ENCODE measurements at regions not wholly inside any gene's neighbourhood (a gene's known extent, or its start where the extent isn't known, plus 50 kb on each side); places are given as distances from the start of the nearest gene placed in this dataset.

DNA sequence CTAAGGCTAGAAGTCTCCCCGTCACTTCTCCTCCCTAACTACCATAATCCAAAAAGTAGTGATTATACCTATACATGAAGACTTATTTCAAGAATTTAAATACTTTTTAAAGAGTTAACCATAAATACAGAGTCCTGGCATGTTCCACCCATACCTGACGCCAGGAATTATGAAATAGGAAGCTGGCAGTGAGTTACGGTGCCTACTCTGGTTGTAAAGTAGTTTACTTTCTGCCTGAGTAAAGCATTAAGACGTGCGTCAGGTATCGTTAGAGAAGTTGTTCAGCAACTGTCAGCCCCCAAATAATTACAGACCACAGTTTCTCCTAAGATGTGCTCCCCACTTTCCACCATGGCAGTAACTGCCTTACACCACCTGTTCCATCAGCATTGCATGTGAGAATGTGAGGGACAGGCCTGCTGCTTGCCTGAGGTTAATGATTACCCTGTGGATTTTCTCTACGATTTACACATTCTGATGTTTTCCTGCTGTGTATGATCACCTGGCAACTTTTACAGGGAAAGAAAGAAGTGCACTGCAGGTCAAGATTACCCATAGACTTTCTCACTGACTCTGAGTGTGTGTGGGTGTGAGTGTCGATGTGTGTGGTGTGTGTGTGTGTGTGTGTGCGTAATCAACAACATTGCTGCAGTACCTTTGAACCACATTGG lies 92.3 kb upstream of the SLC7A11 start:
- in situ Hi-C loops (cut with MboI; ENCODE audit: low sequenced_read_pairs) (no loop called here), intact Hi-C loops (cut with micrococcal nuclease) (no loop called here), dilution Hi-C loops (cut with HindIII; ENCODE audit: low sequenced_read_pairs, unreplicated experiment) (no loop called here)
- CTCF ChIA-PET = no interaction called here
- no peak overlapping the region for H3K9ac ChIP-seq (ENCODE audit: low read depth, low read length)
- peaks cover 2% of the 10 kb centered on the region; the same call in 1 of the 2 replicates for H3K9me3 ChIP-seq (ENCODE audit: control insufficient read depth, insufficient read depth, low read length)
- POLR2A ChIA-PET (ENCODE audit: unreplicated experiment) = no interaction called here
- no peaks in the 10 kb centered on the region for H3K36me3 ChIP-seq (ENCODE audit: control insufficient read depth, insufficient read depth, low read length)
- no peak overlapping the region for H4K8ac ChIP-seq (ENCODE audit: low read depth in 2 of 2, low read length in 2 of 2)
- no peaks in the 10 kb centered on the region for H3K4me1 ChIP-seq (ENCODE audit: control insufficient read depth, insufficient read depth, low read length)
- H4K20me1 ChIP-seq (ENCODE audit: insufficient read depth, low read length) = no peaks in the 10 kb centered on the region
- H3K79me1 ChIP-seq (ENCODE audit: low read depth in 1 of 2, low read length in 2 of 2) = no peaks in the 10 kb centered on the region
- no peak overlapping the region for H3K4ac ChIP-seq (ENCODE audit: low read depth, low read length)
- no peak overlapping the region for H3K14ac ChIP-seq (replicated peaks; ENCODE audit: low read depth, low read length)
- no peak overlapping the region for H2AK9ac ChIP-seq (replicated peaks; ENCODE audit: low read depth, low read length, poor library complexity)
- H3K4me3 ChIP-seq (ENCODE audit: insufficient read depth, low read depth, low read length) = no peak overlapping the region
- no peak overlapping the region for H4K91ac ChIP-seq (ENCODE audit: insufficient read depth, low read depth, low read length)
- no peak for ATAC-seq (ENCODE audit: low read depth)
- no peak overlapping the region for H4K5ac ChIP-seq (ENCODE audit: low read depth, low read length)
- H2AFZ ChIP-seq (replicated peaks; ENCODE audit: low read length, poor library complexity) = no peak overlapping the region
- no peak overlapping the region for H3K27ac ChIP-seq (ENCODE audit: insufficient read depth, low read length)
- no peak overlapping the region for H2BK5ac ChIP-seq (ENCODE audit: low read depth, low read length, poor library complexity, severe bottlenecking)
- no TSS peak for BruUV-seq (replicated peaks)
- H2AK5ac ChIP-seq (ENCODE audit: low read depth, low read length) = no peak overlapping the region
- no peak overlapping the region for H3K23ac ChIP-seq (ENCODE audit: low read depth, low read length)
- H3K56ac ChIP-seq (ENCODE audit: extremely low read depth, insufficient read depth, low read length) = no peak overlapping the region
- no peak overlapping the region for H3K4me2 ChIP-seq (ENCODE audit: low read depth, low read length)
- no peaks in the 10 kb centered on the region for H3K9me1 ChIP-seq (ENCODE audit: insufficient read depth, low read length)
- H2BK20ac ChIP-seq (ENCODE audit: low read depth, low read length) = no peak overlapping the region
- H3K18ac ChIP-seq (ENCODE audit: low read depth, low read length) = no peak overlapping the region
- DNase-seq = no peak
- no CpG with 5 or more reads among the region's 9 CpGs for WGBS, 2 experiments (ENCODE audit: extremely low coverage in 2 of 2, insufficient read length in 1 of 2)
- H3K27me3 ChIP-seq (ENCODE audit: control insufficient read depth, insufficient read depth, low read length) = no peaks in the 10 kb centered on the region
- no peak overlapping the region for H2BK120ac ChIP-seq (ENCODE audit: low read depth, low read length)
- no peak for TF ChIP-seq ELK1 (IDR thresholded peaks at IDR 0.05; ENCODE audit: borderline replicate concordance, low read depth, low read length)
- TF ChIP-seq MXI1 (IDR thresholded peaks at IDR 0.05; ENCODE audit: borderline replicate concordance, low read depth, low read length) = no peak
- TF ChIP-seq RAD21 (IDR thresholded peaks at IDR 0.05; ENCODE audit: low read length) = no peak
- TF ChIP-seq MAFK (IDR thresholded peaks at IDR 0.05; ENCODE audit: low read depth, low read length) = no peak
- TF ChIP-seq, protein P1, sequence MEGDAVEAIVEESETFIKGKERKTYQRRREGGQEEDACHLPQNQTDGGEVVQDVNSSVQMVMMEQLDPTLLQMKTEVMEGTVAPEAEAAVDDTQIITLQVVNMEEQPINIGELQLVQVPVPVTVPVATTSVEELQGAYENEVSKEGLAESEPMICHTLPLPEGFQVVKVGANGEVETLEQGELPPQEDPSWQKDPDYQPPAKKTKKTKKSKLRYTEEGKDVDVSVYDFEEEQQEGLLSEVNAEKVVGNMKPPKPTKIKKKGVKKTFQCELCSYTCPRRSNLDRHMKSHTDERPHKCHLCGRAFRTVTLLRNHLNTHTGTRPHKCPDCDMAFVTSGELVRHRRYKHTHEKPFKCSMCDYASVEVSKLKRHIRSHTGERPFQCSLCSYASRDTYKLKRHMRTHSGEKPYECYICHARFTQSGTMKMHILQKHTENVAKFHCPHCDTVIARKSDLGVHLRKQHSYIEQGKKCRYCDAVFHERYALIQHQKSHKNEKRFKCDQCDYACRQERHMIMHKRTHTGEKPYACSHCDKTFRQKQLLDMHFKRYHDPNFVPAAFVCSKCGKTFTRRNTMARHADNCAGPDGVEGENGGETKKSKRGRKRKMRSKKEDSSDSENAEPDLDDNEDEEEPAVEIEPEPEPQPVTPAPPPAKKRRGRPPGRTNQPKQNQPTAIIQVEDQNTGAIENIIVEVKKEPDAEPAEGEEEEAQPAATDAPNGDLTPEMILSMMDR (conservative IDR thresholded peaks at IDR 0.05; ENCODE audit: low read depth, low read length) = no peak
- no peak for TF ChIP-seq POLR2A (IDR thresholded peaks at IDR 0.05; ENCODE audit: low read depth, low read length)
- no peak for TF ChIP-seq RFX5 (IDR thresholded peaks at IDR 0.05; ENCODE audit: low read depth, low read length)
- TF ChIP-seq CHD1 (IDR thresholded peaks at IDR 0.05; ENCODE audit: low read depth, low read length) = no peak
- no peak for TF ChIP-seq FOS (IDR thresholded peaks at IDR 0.05; ENCODE audit: low read depth, low read length)
- TF ChIP-seq, protein P2, sequence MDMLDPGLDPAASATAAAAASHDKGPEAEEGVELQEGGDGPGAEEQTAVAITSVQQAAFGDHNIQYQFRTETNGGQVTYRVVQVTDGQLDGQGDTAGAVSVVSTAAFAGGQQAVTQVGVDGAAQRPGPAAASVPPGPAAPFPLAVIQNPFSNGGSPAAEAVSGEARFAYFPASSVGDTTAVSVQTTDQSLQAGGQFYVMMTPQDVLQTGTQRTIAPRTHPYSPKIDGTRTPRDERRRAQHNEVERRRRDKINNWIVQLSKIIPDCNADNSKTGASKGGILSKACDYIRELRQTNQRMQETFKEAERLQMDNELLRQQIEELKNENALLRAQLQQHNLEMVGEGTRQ (IDR thresholded peaks at IDR 0.05; ENCODE audit: low read depth, low read length) = no peak
- TF ChIP-seq MAZ (IDR thresholded peaks at IDR 0.05; ENCODE audit: borderline replicate concordance, low read depth, low read length) = no peak
- TF ChIP-seq SMC3 (IDR thresholded peaks at IDR 0.05; ENCODE audit: low read depth, low read length) = no peak
- no peak for TF ChIP-seq BHLHE40 (IDR thresholded peaks at IDR 0.05; ENCODE audit: low read depth, low read length)
- no peak for TF ChIP-seq CEBPB (IDR thresholded peaks at IDR 0.05; ENCODE audit: low read depth, low read length)
- TF ChIP-seq NFE2L2 (IDR thresholded peaks at IDR 0.05; ENCODE audit: low read depth, low read length) = no peak
- no peak for TF ChIP-seq RCOR1 (IDR thresholded peaks at IDR 0.05; ENCODE audit: insufficient replicate concordance, low read length)
- no peak overlapping the region for H2BK15ac ChIP-seq (ENCODE audit: low read depth, low read length)
